ENCODE measurements at regions not wholly inside any gene's neighbourhood (a gene's known extent, or its start where the extent isn't known, plus 50 kb on each side); places are given as distances from the start of the nearest gene placed in this dataset.

GRCh38 chr12:132397152-132397933 lies 68.0 kb upstream of the GALNT9 start:
- Mint-ChIP-seq H3K27ac (no peak overlapping the region; a peak in 1 of 7 replicates), H3K27me3 (ENCODE audit: low read depth) (peaks cover 68% of the 10 kb centered on the region), H3K4me3 (no peak overlapping the region), H3K9me3 (peaks cover 4 to 5% of the 10 kb centered on the region in 2 experiments; a peak in 3 of 5 replicates), H3K36me3 (ENCODE audit: insufficient read depth in 1 of 3, low read depth in 3 of 3) (no peaks in the 10 kb centered on the region), H3K4me1 (peaks cover 19 to 48% of the 10 kb centered on the region in 2 experiments)
- H3K56ac ChIP-seq (ENCODE audit: insufficient read length, low read depth, low read length), result no peak overlapping the region
- H2AFZ ChIP-seq (ENCODE audit: low read length), result no peak overlapping the region
- H2BK15ac ChIP-seq (ENCODE audit: low read depth, low read length), result no peak overlapping the region
- no peak overlapping the region for H4K91ac ChIP-seq (ENCODE audit: insufficient read length, low read depth, low read length)
- no peaks in the 10 kb centered on the region for H3K79me2 ChIP-seq (ENCODE audit: insufficient read depth, low read length)
- no peak overlapping the region for H3K4ac ChIP-seq (ENCODE audit: low read depth, low read length)
- H2BK12ac ChIP-seq (ENCODE audit: insufficient read length, low read depth, low read length), result no peak overlapping the region
- H3K23ac ChIP-seq (ENCODE audit: insufficient read length, low read depth, low read length), result no peak overlapping the region
- H3K79me1 ChIP-seq (ENCODE audit: insufficient read depth, low read depth, low read length, poor library complexity, severe bottlenecking), result no peaks in the 10 kb centered on the region
- H3K23me2 ChIP-seq (ENCODE audit: insufficient read length, low read depth, low read length, poor library complexity, severe bottlenecking), result no peaks in the 10 kb centered on the region
- no peak overlapping the region for H4K5ac ChIP-seq (ENCODE audit: insufficient read length, low read depth, low read length)
- no peak overlapping the region for H2BK120ac ChIP-seq (ENCODE audit: low read depth, low read length, poor library complexity, severe bottlenecking)
- no peak overlapping the region for H3T11ph ChIP-seq (ENCODE audit: low read length)
- H3K4me2 ChIP-seq (ENCODE audit: insufficient read depth, insufficient read length, low read length), result no peak overlapping the region
- no peak overlapping the region for H3K27ac ChIP-seq (ENCODE audit: insufficient read length, low read depth, low read length)
- no peak overlapping the region for H3K18ac ChIP-seq (ENCODE audit: insufficient read length, low read depth, low read length)
- H3K9ac ChIP-seq (ENCODE audit: extremely low read depth, insufficient read length, low read length), result no peak overlapping the region
- H3K27me3 ChIP-seq (ENCODE audit: insufficient read depth, low read length), result peaks cover 1% of the 10 kb centered on the region; the same call in 1 of the 2 replicates
- WGBS (ENCODE audit: extremely low coverage, insufficient read length, low lambda C conversion rate), result no CpG with 5 or more reads among the region's 39 CpGs
- no peak overlapping the region for H3K14ac ChIP-seq (ENCODE audit: insufficient read depth, low read length)
- no peak overlapping the region for H2BK20ac ChIP-seq (ENCODE audit: low read depth, low read length, poor library complexity, severe bottlenecking)
- H2AK5ac ChIP-seq (ENCODE audit: insufficient read length, low read length), result no peak overlapping the region
- H4K20me1 ChIP-seq (ENCODE audit: control insufficient read depth, insufficient read depth, insufficient read length), result no peaks in the 10 kb centered on the region
- TF ChIP-seq CTCF (conservative IDR thresholded peaks at IDR 0.05), result no peak
- H3K4me1 ChIP-seq (ENCODE audit: insufficient read depth, low read length), result no peaks in the 10 kb centered on the region
- H2BK5ac ChIP-seq (ENCODE audit: insufficient read length, low read length), result no peak overlapping the region
- no peak for DNase-seq
- H4K8ac ChIP-seq (replicated peaks; ENCODE audit: insufficient read length, low read depth, low read length), result no peak overlapping the region
- no peaks in the 10 kb centered on the region for H3K9me3 ChIP-seq (ENCODE audit: control insufficient read depth, low read depth, low read length)
